Neural cell (in vitro differentiated cells): ENCODE measurements at regions not wholly inside any gene's neighbourhood (a gene's known extent, or its start where the extent isn't known, plus 50 kb on each side); places are given as distances from the start of the nearest gene placed in this dataset.

Experiments
- H2AFZ ChIP-seq: fragments of 200-600, 300-800 bp; sonication (generic), shearing (Covaris generic); 2 replicates; pipeline ENCODE4 v1.6.0; 2014; ENCODE audit warnings: low read depth, mild to moderate bottlenecking, antibody characterized with exemption, low read length, moderate library complexity
- H3F3A ChIP-seq: fragments of 200-600 bp; shearing (Covaris generic); 2 replicates; pipeline ENCODE4 v1.6.1; 2016; ENCODE audit warnings: mild to moderate bottlenecking, moderate library complexity, mixed read lengths, antibody characterized with exemption, low read length; ENCODE audit not compliant: insufficient read depth, poor library complexity, severe bottlenecking
- H3K27ac ChIP-seq: fragments of 200-600, 300-800 bp; sonication (generic), shearing (Covaris generic); 2 replicates; pipeline ENCODE4 v1.5.1; 2014; ENCODE audit warnings: mild to moderate bottlenecking, low read length, moderate library complexity
- H3K27me3 ChIP-seq: fragments of 300-800, 200-600 bp; sonication (generic), shearing (Covaris generic); 2 replicates; pipeline ENCODE4 v1.6.0; 2014; ENCODE audit warnings: mild to moderate bottlenecking, low read depth, low read length, moderate library complexity; ENCODE audit not compliant: insufficient read depth
- H3K36me3 ChIP-seq: fragments of 300-800, 200-600 bp; sonication (generic), shearing (Covaris generic); 2 replicates; pipeline ENCODE4 v1.5.1; 2014; ENCODE audit warnings: mild to moderate bottlenecking, antibody characterized with exemption, low read length, moderate library complexity; ENCODE audit not compliant: insufficient read depth
- H3K4me2 ChIP-seq: fragments of 300-800, 200-600 bp; sonication (generic), shearing (Covaris generic); 2 replicates; pipeline ENCODE4 v1.6.0; 2014; ENCODE audit warnings: mild to moderate bottlenecking, low read length
- H3K4me3 ChIP-seq: fragments of 300-800, 200-600 bp; sonication (generic), shearing (Covaris generic); 2 replicates; pipeline ENCODE4 v1.5.1; 2014; ENCODE audit warnings: mild to moderate bottlenecking, low read length, moderate library complexity
- H3K79me2 ChIP-seq: fragments of 200-600 bp; shearing (Covaris generic); replicated peaks from 2 replicates; pipeline ENCODE4 v1.6.0; 2014; ENCODE audit warnings: mild to moderate bottlenecking, low read length, moderate library complexity; ENCODE audit not compliant: insufficient read depth
- H3K9ac ChIP-seq: fragments of 300-800, 200-600 bp; sonication (generic), shearing (Covaris generic); 2 replicates; pipeline ENCODE4 v1.6.1; 2016; ENCODE audit warnings: mild to moderate bottlenecking, low read length, mixed read lengths
- H3K9me2 ChIP-seq: fragments of 200-600 bp; shearing (Covaris generic); 2 replicates; pipeline ENCODE4 v1.6.1; 2016; ENCODE audit warnings: mild to moderate bottlenecking, low read length, mixed read lengths; ENCODE audit not compliant: insufficient read depth
- H3K9me3 ChIP-seq: fragments of 200-600, 300-800 bp; sonication (generic), shearing (Covaris generic); 2 replicates; pipeline ENCODE4 v1.6.1; 2016; ENCODE audit warnings: mild to moderate bottlenecking, mixed run types, low read length, moderate library complexity, mixed read lengths
- H4K20me1 ChIP-seq: fragments of 200-600 bp; shearing (Covaris generic); 2 replicates; pipeline ENCODE4 v1.6.1; 2016; ENCODE audit warnings: mild to moderate bottlenecking, mixed run types; ENCODE audit not compliant: insufficient read depth
- CTCF ChIP-seq: fragments of 450-650 bp; IDR thresholded peaks from 2 replicates; pipeline ENCODE4 v1.5.1; 2014; ENCODE audit warnings: antibody characterized with exemption, mild to moderate bottlenecking, moderate library complexity; ENCODE audit not compliant: poor library complexity, severe bottlenecking
- EP300 ChIP-seq: fragments of 450-650 bp; conservative IDR thresholded peaks from 2 replicates; pipeline ENCODE4 v1.6.1; 2014; ENCODE audit warnings: antibody characterized with exemption, mild to moderate bottlenecking, moderate library complexity; ENCODE audit not compliant: poor library complexity, severe bottlenecking
- EZH2 ChIP-seq: fragments of 200-600, 300-800 bp; shearing (Covaris generic), sonication (generic); IDR thresholded peaks from 2 replicates; pipeline ENCODE4 v1.6.1; 2014; ENCODE audit warnings: antibody characterized with exemption, low read length, borderline replicate concordance, mild to moderate bottlenecking; ENCODE audit not compliant: insufficient read depth, poor library complexity, severe bottlenecking
- MXI1 ChIP-seq: fragments of 450-650 bp; conservative IDR thresholded peaks from 2 replicates; pipeline ENCODE4 v1.6.1; 2014; ENCODE audit warnings: antibody characterized with exemption, mild to moderate bottlenecking; ENCODE audit not compliant: poor library complexity, severe bottlenecking
- POLR2AphosphoS5 ChIP-seq: IDR thresholded peaks from 2 replicates; pipeline ENCODE4 v1.6.1; 2012
- RAD21 ChIP-seq: fragments of 450-650 bp; conservative IDR thresholded peaks from 2 replicates; pipeline ENCODE4 v1.6.1; 2014; ENCODE audit warnings: antibody characterized with exemption, mild to moderate bottlenecking, moderate library complexity
- SMC3 ChIP-seq: fragments of 450-650 bp; conservative IDR thresholded peaks from 2 replicates; pipeline ENCODE4 v1.6.1; 2014; ENCODE audit warnings: antibody characterized with exemption, mild to moderate bottlenecking, moderate library complexity; ENCODE audit not compliant: poor library complexity
- TAF1 ChIP-seq: IDR thresholded peaks from 2 replicates; pipeline ENCODE4 v1.6.1; 2012; ENCODE audit warnings: low read depth
- TF ChIP-seq, protein P1 (sequence below): IDR thresholded peaks from 2 replicates; pipeline ENCODE4 v1.6.1; 2012; ENCODE audit warnings: borderline replicate concordance

DNA sequence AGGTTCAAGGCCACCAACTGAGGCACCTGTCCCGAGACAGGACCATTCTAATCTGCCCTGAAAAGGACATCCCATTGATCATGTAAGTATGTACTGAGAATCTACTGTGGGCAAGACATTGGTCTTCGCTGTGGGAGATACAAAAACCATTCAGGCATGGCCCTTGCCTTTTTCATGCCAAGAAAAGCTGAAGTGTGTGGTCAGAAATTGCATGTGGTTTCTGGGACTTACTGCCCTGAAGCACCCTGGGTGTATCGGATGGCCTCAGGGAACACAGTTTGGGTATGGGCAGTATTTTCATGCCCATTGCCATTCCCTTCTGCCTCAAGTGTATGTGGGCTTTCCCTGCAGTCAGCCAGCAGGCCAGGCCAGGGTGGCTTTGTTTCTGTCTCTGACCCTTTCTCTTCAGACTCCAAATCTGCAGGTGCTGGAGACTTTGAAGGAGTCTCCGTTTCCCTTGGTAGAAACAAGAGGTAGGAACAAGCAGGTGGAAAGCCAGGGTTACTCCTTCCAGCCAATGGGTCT lies 285.7 kb downstream of the ZEB1 start:
- Histone ChIP-seq H3K27ac (no peak overlapping the region), H3K9me2 (no peaks in the 10 kb centered on the region), H3K9ac (no peak overlapping the region), H3K27me3 (no peaks in the 10 kb centered on the region), H4K20me1 (no peaks in the 10 kb centered on the region), H2AFZ (no peak overlapping the region), H3K9me3 (no peaks in the 10 kb centered on the region), H3F3A (no peaks in the 10 kb centered on the region), H3K4me2 (no peak overlapping the region), H3K4me3 (no peak overlapping the region), H3K79me2 (no peaks in the 10 kb centered on the region), H3K36me3 (no peaks in the 10 kb centered on the region)
- TF ChIP-seq SMC3 (no peak), EP300 (no peak), MXI1 (no peak), CTCF (no peak), POLR2AphosphoS5 (no peak), TAF1 (no peak), EZH2 (no peak), RAD21 (no peak)
- TF ChIP-seq, protein P1, sequence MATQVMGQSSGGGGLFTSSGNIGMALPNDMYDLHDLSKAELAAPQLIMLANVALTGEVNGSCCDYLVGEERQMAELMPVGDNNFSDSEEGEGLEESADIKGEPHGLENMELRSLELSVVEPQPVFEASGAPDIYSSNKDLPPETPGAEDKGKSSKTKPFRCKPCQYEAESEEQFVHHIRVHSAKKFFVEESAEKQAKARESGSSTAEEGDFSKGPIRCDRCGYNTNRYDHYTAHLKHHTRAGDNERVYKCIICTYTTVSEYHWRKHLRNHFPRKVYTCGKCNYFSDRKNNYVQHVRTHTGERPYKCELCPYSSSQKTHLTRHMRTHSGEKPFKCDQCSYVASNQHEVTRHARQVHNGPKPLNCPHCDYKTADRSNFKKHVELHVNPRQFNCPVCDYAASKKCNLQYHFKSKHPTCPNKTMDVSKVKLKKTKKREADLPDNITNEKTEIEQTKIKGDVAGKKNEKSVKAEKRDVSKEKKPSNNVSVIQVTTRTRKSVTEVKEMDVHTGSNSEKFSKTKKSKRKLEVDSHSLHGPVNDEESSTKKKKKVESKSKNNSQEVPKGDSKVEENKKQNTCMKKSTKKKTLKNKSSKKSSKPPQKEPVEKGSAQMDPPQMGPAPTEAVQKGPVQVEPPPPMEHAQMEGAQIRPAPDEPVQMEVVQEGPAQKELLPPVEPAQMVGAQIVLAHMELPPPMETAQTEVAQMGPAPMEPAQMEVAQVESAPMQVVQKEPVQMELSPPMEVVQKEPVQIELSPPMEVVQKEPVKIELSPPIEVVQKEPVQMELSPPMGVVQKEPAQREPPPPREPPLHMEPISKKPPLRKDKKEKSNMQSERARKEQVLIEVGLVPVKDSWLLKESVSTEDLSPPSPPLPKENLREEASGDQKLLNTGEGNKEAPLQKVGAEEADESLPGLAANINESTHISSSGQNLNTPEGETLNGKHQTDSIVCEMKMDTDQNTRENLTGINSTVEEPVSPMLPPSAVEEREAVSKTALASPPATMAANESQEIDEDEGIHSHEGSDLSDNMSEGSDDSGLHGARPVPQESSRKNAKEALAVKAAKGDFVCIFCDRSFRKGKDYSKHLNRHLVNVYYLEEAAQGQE = no peak

DNA sequence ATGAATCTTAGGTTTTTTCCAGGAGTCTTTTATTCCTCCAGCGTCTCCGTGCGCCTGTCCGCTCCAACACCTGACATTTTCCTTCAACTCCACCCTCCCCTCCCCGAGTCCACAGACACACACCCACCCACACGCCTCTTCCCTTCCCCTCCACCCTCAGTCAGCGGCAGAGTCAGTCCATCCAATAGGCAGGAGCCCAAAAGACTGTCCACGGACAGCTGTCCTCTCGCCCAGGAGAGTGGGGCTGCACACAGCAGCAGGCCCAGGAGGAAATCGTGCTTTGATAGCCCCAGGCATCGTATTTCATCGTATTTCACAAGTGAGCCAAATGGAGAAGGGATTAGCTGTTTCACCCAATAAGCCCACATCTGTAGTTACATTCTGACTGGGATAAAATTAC lies 285.1 kb downstream of the ZEB1 start:
- no peaks in the 10 kb centered on the region for H3K9me2 ChIP-seq
- H3K4me3 ChIP-seq = peak overlapping the region; percentile 90
- H3K27me3 ChIP-seq = no peaks in the 10 kb centered on the region
- H3K9me3 ChIP-seq = no peaks in the 10 kb centered on the region
- H2AFZ ChIP-seq = no peak overlapping the region
- H3K4me2 ChIP-seq = no peak overlapping the region
- H3K36me3 ChIP-seq = no peaks in the 10 kb centered on the region
- TF ChIP-seq EZH2 (no peak), EP300 (no peak), CTCF (no peak), SMC3 (no peak), POLR2AphosphoS5 (no peak), RAD21 (no peak), MXI1 (no peak), TAF1 (no peak)
- TF ChIP-seq, protein P1 = no peak
- H3K9ac ChIP-seq = peak overlapping the region; percentile 48
- H3K79me2 ChIP-seq = no peaks in the 10 kb centered on the region
- no peak overlapping the region for H3K27ac ChIP-seq
- H3F3A ChIP-seq = no peaks in the 10 kb centered on the region
- no peaks in the 10 kb centered on the region for H4K20me1 ChIP-seq
